HG03196 (cell line): ENCODE measurements at regions not wholly inside any gene's neighbourhood (a gene's known extent, or its start where the extent isn't known, plus 50 kb on each side); places are given as distances from the start of the nearest gene placed in this dataset.

ENCODE experiments used
- ATAC-seq: cut with Tn5 transposase; IDR thresholded peaks from one replicate; pipeline ENCODE4 v1.9.1; 2021; ENCODE audit not compliant: unreplicated experiment

GRCh38 chr13:22700246-22700887 lies 480.4 kb upstream of the SGCG start:
- ATAC-seq, result no peak

GRCh38 chr13:22703601-22704209 lies 477.1 kb upstream of the SGCG start:
- no peak for ATAC-seq

- ATAC-seq, result no peak
Observed at GRCh38 chr13:22707946-22708345, 472.8 kb upstream of the SGCG start.

- no peak for ATAC-seq
Observed at GRCh38 chr13:22717036-22717435, 463.7 kb upstream of the SGCG start.

GRCh38 chr13:22726726-22727125 lies 454.1 kb upstream of the SGCG start:
- no peak for ATAC-seq

GRCh38 chr13:22735011-22735995 lies 445.5 kb upstream of the SGCG start:
- no peak for ATAC-seq

GRCh38 chr13:22736084-22736767 lies 444.6 kb upstream of the SGCG start:
- ATAC-seq, result no peak

- no peak for ATAC-seq
Observed at GRCh38 chr13:22736768-22737092, 444.0 kb upstream of the SGCG start.

- ATAC-seq, result no peak
Observed at GRCh38 chr13:22738357-22738756, 442.4 kb upstream of the SGCG start.

- ATAC-seq, result no peak
Observed at GRCh38 chr13:22740264-22740663, 440.5 kb upstream of the SGCG start.

GRCh38 chr13:22744688-22745452 lies 435.9 kb upstream of the SGCG start:
- no peak for ATAC-seq

- ATAC-seq, result no peak
Observed at GRCh38 chr13:22748866-22749577, 431.8 kb upstream of the SGCG start.

GRCh38 chr13:22749626-22750025 lies 431.2 kb upstream of the SGCG start:
- no peak for ATAC-seq

GRCh38 chr13:22757530-22758120 lies 423.2 kb upstream of the SGCG start:
- no peak for ATAC-seq

- no peak for ATAC-seq
Observed at GRCh38 chr13:22758245-22758644, 422.5 kb upstream of the SGCG start.

- ATAC-seq, result no peak
Observed at GRCh38 chr13:22761709-22762108, 419.1 kb upstream of the SGCG start.

- ATAC-seq, result no peak
Observed at GRCh38 chr13:22765547-22765946, 415.2 kb upstream of the SGCG start.

- no peak for ATAC-seq
Observed at GRCh38 chr13:22770891-22771290, 409.9 kb upstream of the SGCG start.

- ATAC-seq, result no peak
Observed at GRCh38 chr13:22773465-22773864, 407.3 kb upstream of the SGCG start.
